ENCODE measurements at regions not wholly inside any gene's neighbourhood (a gene's known extent, or its start where the extent isn't known, plus 50 kb on each side); places are given as distances from the start of the nearest gene placed in this dataset.

- Mint-ChIP-seq H3K4me3 (no peak overlapping the region), H3K9me3 (peaks cover 0 to 5% (median 3%) of the 10 kb centered on the region in 3 donors), H3K4me1 (peaks cover 7 to 10% (median 8%) of the 10 kb centered on the region in 3 donors), H3K36me3 (no peaks in the 10 kb centered on the region), H3K27ac (no peak overlapping the region), H3K27me3 (peaks cover 3 to 14% of the 10 kb centered on the region in 2 donors)
- Histone ChIP-seq H3K9me3 (no peaks in the 10 kb centered on the region), H3K27me3 (replicated peaks in 1 of 2; ENCODE audit: control insufficient read depth in 2 of 2, extremely low read depth in 1 of 2, insufficient read depth in 2 of 2, low read length in 1 of 2) (peaks cover 0 to 16% of the 10 kb centered on the region in 2 experiments), H3K27ac (ENCODE audit: low read length) (no peak overlapping the region), H3K4me1 (ENCODE audit: control insufficient read depth in 1 of 2, extremely low read depth in 1 of 2, insufficient read depth in 2 of 2, low read length in 2 of 2) (peaks cover 0 to 5% of the 10 kb centered on the region in 2 experiments), H3K36me3 (ENCODE audit: control insufficient read depth in 2 of 2, extremely low read depth in 1 of 2, insufficient read depth in 1 of 2, low read length in 1 of 2) (no peaks in the 10 kb centered on the region), H3K4me3 (ENCODE audit: control insufficient read depth in 1 of 2, extremely low read depth in 1 of 2, low read length in 1 of 2) (no peak overlapping the region)
- ChIA-PET CTCF (no interaction called here), POLR2A (no interaction called here)
- ATAC-seq (replicated peaks in 1 of 4) (no peak), DNase-seq (no peak)
- WGBS (ENCODE audit: insufficient coverage), result 90% methylated on average over 5 of the region's 7 CpGs
Measured at GRCh38 chr11:64466115-64466718, 89.5 kb upstream of the SLC22A11 start.

DNA sequence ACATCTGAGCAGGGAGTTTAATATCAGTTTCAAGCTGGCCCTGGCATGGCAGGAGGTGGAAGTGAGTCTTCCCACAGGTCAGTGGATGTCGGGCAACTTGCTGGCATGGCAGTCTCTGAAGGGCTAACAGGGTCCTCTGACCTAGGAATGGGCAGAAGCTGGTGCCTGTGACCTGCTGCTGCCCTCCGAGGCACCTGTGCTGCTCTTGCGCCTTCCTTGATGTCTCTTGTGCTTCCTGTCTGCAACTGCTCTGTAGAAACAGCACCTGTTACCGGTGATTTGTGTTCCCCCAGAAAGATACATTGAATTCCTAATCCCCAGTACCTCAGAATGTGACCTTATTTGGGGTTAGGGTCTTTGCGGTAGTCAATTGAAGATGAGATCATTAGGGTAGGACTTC is 86.5 kb upstream of the SLC22A11 start:
- Mint-ChIP-seq H3K4me1 (peaks cover 7 to 10% (median 8%) of the 10 kb centered on the region in 3 donors), H3K9me3 (peaks cover 0 to 5% (median 3%) of the 10 kb centered on the region in 3 donors), H3K27me3 (peaks cover 7 to 14% of the 10 kb centered on the region in 2 donors), H3K4me3 (no peak overlapping the region), H3K36me3 (no peaks in the 10 kb centered on the region), H3K27ac (peak overlapping the region in 1 of 2 donors; percentile 30)
- Histone ChIP-seq H3K9me3 (no peaks in the 10 kb centered on the region), H3K4me1 (ENCODE audit: control insufficient read depth in 1 of 2, extremely low read depth in 1 of 2, insufficient read depth in 2 of 2, low read length in 2 of 2) (peaks cover 0 to 5% of the 10 kb centered on the region in 2 experiments), H3K27me3 (replicated peaks in 1 of 2; ENCODE audit: control insufficient read depth in 2 of 2, extremely low read depth in 1 of 2, insufficient read depth in 2 of 2, low read length in 1 of 2) (peaks cover 0 to 29% of the 10 kb centered on the region in 2 experiments), H3K36me3 (ENCODE audit: control insufficient read depth in 2 of 2, extremely low read depth in 1 of 2, insufficient read depth in 1 of 2, low read length in 1 of 2) (no peaks in the 10 kb centered on the region), H3K4me3 (ENCODE audit: control insufficient read depth in 1 of 2, extremely low read depth in 1 of 2, low read length in 1 of 2) (no peak overlapping the region), H3K27ac (ENCODE audit: low read length) (no peak overlapping the region)
- ATAC-seq (replicated peaks in 1 of 4) (peak in 2 of 4 experiments; percentile 50), DNase-seq (no peak)
- CTCF ChIA-PET, result no interaction called here
- POLR2A ChIA-PET, result no interaction called here
- WGBS (ENCODE audit: insufficient coverage), result 60% methylated on average over 3 of the region's 5 CpGs

- Mint-ChIP-seq H3K4me3 (no peak overlapping the region), H3K4me1 (peaks cover 7 to 10% (median 8%) of the 10 kb centered on the region in 3 donors), H3K27ac (peak overlapping the region in 1 of 2 donors; percentile 33), H3K27me3 (peaks cover 21 to 27% of the 10 kb centered on the region in 2 donors), H3K9me3 (peaks cover 0 to 5% (median 3%) of the 10 kb centered on the region in 3 donors), H3K36me3 (no peaks in the 10 kb centered on the region)
- POLR2A ChIA-PET, result interaction anchor here in 1 of 2 donors (0.7 kb wide), 1 partner anchor 14 kb away, joined by 3 read pairs; no protein-coding TSS in a partner anchor
- peaks cover 0 to 5% of the 10 kb centered on the region in 2 experiments for H3K4me1 ChIP-seq (ENCODE audit: control insufficient read depth in 1 of 2, extremely low read depth in 1 of 2, insufficient read depth in 2 of 2, low read length in 2 of 2)
- no peak overlapping the region for H3K27ac ChIP-seq (ENCODE audit: low read length)
- CTCF ChIA-PET, result no interaction called here
- H3K27me3 ChIP-seq (replicated peaks in 1 of 2; ENCODE audit: control insufficient read depth in 2 of 2, extremely low read depth in 1 of 2, insufficient read depth in 2 of 2, low read length in 1 of 2), result peaks cover 2 to 36% of the 10 kb centered on the region in 2 experiments
- no peak for ATAC-seq (replicated peaks in 1 of 4)
- no peaks in the 10 kb centered on the region for H3K36me3 ChIP-seq (ENCODE audit: control insufficient read depth in 2 of 2, extremely low read depth in 1 of 2, insufficient read depth in 1 of 2, low read length in 1 of 2)
- DNase-seq, result no peak
- no peaks in the 10 kb centered on the region for H3K9me3 ChIP-seq
- WGBS (ENCODE audit: insufficient coverage), result 65% methylated on average over 7 of the region's 10 CpGs
- H3K4me3 ChIP-seq (ENCODE audit: control insufficient read depth in 1 of 2, extremely low read depth in 1 of 2, low read length in 1 of 2), result no peak overlapping the region
Measured at GRCh38 chr11:64472593-64473455, 82.9 kb upstream of the SLC22A11 start.

DNA sequence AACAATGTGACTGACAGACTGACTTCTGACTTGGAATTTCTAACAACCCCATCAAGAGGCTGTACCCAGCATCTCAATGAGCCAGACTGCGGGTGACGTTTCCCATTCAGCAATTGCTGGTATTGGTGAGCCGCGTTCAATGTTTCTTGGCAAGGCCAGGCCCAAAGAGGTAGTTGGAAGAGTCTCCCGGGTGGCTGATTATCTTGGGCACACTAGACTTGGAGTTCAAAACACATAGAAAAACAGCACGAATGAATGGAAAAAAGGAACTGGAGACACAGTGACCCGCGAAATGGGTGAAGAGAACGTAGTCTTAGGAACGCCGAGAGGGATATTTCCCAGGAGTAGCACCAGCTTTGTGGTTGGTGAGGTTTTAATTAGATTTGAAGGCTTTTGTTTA is 81.1 kb upstream of the SLC22A11 start:
- no peak for DNase-seq
- ATAC-seq (replicated peaks in 1 of 4), result no peak
- peaks cover 0 to 5% (median 3%) of the 10 kb centered on the region in 3 donors for H3K9me3 Mint-ChIP-seq
- Histone ChIP-seq H3K4me1 (ENCODE audit: control insufficient read depth in 1 of 2, extremely low read depth in 1 of 2, insufficient read depth in 2 of 2, low read length in 2 of 2) (peaks cover 0 to 4% of the 10 kb centered on the region in 2 experiments), H3K4me3 (ENCODE audit: control insufficient read depth in 1 of 2, extremely low read depth in 1 of 2, low read length in 1 of 2) (no peak overlapping the region), H3K36me3 (ENCODE audit: control insufficient read depth in 2 of 2, extremely low read depth in 1 of 2, insufficient read depth in 1 of 2, low read length in 1 of 2) (no peaks in the 10 kb centered on the region), H3K27ac (ENCODE audit: low read length) (no peak overlapping the region), H3K27me3 (replicated peaks in 1 of 2; ENCODE audit: control insufficient read depth in 2 of 2, extremely low read depth in 1 of 2, insufficient read depth in 2 of 2, low read length in 1 of 2) (peaks cover 2 to 41% of the 10 kb centered on the region in 2 experiments), H3K9me3 (no peaks in the 10 kb centered on the region)
- ChIA-PET POLR2A (interaction anchor here in 1 of 2 donors (0.6 kb wide), 1 partner anchor 1578 kb away, joined by 3 read pairs; no protein-coding TSS in a partner anchor), CTCF (no interaction called here)
- H3K27me3 Mint-ChIP-seq, result peaks cover 23 to 28% of the 10 kb centered on the region in 2 donors
- H3K4me1 Mint-ChIP-seq, result peaks cover under 1 to 2% (median under 1%) of the 10 kb centered on the region in 3 donors
- no peak overlapping the region for H3K4me3 Mint-ChIP-seq
- H3K27ac Mint-ChIP-seq, result no peak overlapping the region
- 88% methylated on average over 11 of the region's 11 CpGs for WGBS (ENCODE audit: insufficient coverage)
- H3K36me3 Mint-ChIP-seq, result no peaks in the 10 kb centered on the region

GRCh38 chr11:64475145-64475544 is 80.6 kb upstream of the SLC22A11 start:
- Mint-ChIP-seq H3K27me3 (peaks cover 23 to 28% of the 10 kb centered on the region in 2 donors), H3K4me1 (no peaks in the 10 kb centered on the region), H3K9me3 (peaks cover 0 to 5% (median 3%) of the 10 kb centered on the region in 3 donors), H3K36me3 (no peaks in the 10 kb centered on the region), H3K27ac (no peak overlapping the region), H3K4me3 (no peak overlapping the region)
- WGBS (ENCODE audit: insufficient coverage), result 97% methylated on average over 3 of the region's 11 CpGs
- no peak overlapping the region for H3K4me3 ChIP-seq (ENCODE audit: control insufficient read depth in 1 of 2, extremely low read depth in 1 of 2, low read length in 1 of 2)
- H3K36me3 ChIP-seq (ENCODE audit: control insufficient read depth in 2 of 2, extremely low read depth in 1 of 2, insufficient read depth in 1 of 2, low read length in 1 of 2), result no peaks in the 10 kb centered on the region
- no peaks in the 10 kb centered on the region for H3K4me1 ChIP-seq (ENCODE audit: control insufficient read depth in 1 of 2, extremely low read depth in 1 of 2, insufficient read depth in 2 of 2, low read length in 2 of 2)
- no peak overlapping the region for H3K27ac ChIP-seq (ENCODE audit: low read length)
- peaks cover 2 to 41% of the 10 kb centered on the region in 2 experiments for H3K27me3 ChIP-seq (replicated peaks in 1 of 2; ENCODE audit: control insufficient read depth in 2 of 2, extremely low read depth in 1 of 2, insufficient read depth in 2 of 2, low read length in 1 of 2)
- ChIA-PET POLR2A (no interaction called here), CTCF (no interaction called here)
- H3K9me3 ChIP-seq, result no peaks in the 10 kb centered on the region
- ATAC-seq (replicated peaks in 1 of 4) (no peak), DNase-seq (no peak)

DNA sequence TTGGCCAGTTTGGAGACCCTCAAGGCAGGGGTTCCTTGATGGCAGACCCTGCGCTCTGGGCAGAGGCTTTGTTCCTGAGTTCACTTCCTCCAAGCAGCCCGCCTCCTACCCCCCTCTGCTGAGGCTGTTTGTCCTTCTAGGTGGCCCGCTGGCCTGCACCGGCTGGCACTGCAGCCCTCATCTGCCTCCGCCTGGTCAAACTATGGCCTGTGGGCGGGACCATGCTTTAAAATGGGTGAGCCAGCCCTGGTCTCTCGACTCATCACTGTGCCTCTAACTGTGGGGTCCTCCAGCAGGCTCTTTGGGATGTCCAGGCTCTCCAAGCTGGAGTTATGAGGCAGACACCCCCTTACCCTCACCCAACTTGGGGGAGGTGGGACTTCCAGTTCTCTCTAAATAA is 78.9 kb upstream of the SLC22A11 start:
- ChIA-PET CTCF (no interaction called here), POLR2A (no interaction called here)
- no peaks in the 10 kb centered on the region for H3K4me1 Mint-ChIP-seq
- Histone ChIP-seq H3K36me3 (ENCODE audit: control insufficient read depth in 2 of 2, extremely low read depth in 1 of 2, insufficient read depth in 1 of 2, low read length in 1 of 2) (no peaks in the 10 kb centered on the region), H3K27ac (ENCODE audit: low read length) (no peak overlapping the region), H3K4me3 (ENCODE audit: control insufficient read depth in 1 of 2, extremely low read depth in 1 of 2, low read length in 1 of 2) (no peak overlapping the region), H3K9me3 (no peaks in the 10 kb centered on the region), H3K27me3 (replicated peaks in 1 of 2; ENCODE audit: control insufficient read depth in 2 of 2, extremely low read depth in 1 of 2, insufficient read depth in 2 of 2, low read length in 1 of 2) (peaks cover 2 to 41% of the 10 kb centered on the region in 2 experiments), H3K4me1 (ENCODE audit: control insufficient read depth in 1 of 2, extremely low read depth in 1 of 2, insufficient read depth in 2 of 2, low read length in 2 of 2) (no peaks in the 10 kb centered on the region)
- peaks cover 23 to 30% of the 10 kb centered on the region in 2 donors for H3K27me3 Mint-ChIP-seq
- H3K4me3 Mint-ChIP-seq, result no peak overlapping the region
- 78% methylated on average over 5 of the region's 7 CpGs for WGBS (ENCODE audit: insufficient coverage)
- H3K9me3 Mint-ChIP-seq, result no peaks in the 10 kb centered on the region
- ATAC-seq (replicated peaks in 1 of 4) (no peak), DNase-seq (no peak)
- no peaks in the 10 kb centered on the region for H3K36me3 Mint-ChIP-seq
- no peak overlapping the region for H3K27ac Mint-ChIP-seq
